GM21723 (cell line): ENCODE measurements at regions not wholly inside any gene's neighbourhood (a gene's known extent, or its start where the extent isn't known, plus 50 kb on each side); places are given as distances from the start of the nearest gene placed in this dataset.

ENCODE experiments used
- ATAC-seq: cut with Tn5 transposase; IDR thresholded peaks from one replicate; pipeline ENCODE4 v1.9.1; 2021; ENCODE audit warnings: mild to moderate bottlenecking, moderate library complexity; ENCODE audit not compliant: unreplicated experiment

DNA sequence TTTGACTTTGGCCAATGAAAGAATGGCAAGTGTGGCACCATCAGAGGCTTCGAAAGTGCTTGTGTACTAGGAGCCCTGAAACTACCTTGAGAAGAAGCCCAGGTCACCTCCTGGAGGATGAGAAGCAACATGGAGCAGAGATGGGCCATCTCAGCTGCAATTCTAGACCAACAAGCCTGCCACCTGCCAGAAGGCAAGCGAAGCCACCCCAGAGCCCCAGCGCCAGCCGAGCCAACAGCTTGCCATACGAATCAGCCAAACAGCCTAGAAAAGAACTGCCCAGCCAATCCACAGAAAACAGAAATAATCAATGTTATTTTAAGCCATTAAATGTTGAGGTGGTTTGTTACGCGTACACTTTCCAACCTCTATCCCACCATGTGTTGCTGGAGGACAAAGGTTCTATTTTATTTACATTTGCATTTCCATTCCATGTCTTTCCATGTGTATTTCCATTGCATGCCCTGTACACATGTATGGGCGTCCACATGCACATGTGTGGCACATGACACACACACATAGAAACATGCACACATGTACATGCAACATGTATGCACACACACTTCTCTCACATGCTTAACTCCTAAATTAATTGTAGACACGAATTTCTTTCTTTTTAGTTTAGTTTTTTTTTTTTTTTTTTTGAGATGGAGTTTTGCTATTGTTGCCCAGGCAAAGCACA is 144.3 kb upstream of the TNRC6C start:
- no peak for ATAC-seq

DNA sequence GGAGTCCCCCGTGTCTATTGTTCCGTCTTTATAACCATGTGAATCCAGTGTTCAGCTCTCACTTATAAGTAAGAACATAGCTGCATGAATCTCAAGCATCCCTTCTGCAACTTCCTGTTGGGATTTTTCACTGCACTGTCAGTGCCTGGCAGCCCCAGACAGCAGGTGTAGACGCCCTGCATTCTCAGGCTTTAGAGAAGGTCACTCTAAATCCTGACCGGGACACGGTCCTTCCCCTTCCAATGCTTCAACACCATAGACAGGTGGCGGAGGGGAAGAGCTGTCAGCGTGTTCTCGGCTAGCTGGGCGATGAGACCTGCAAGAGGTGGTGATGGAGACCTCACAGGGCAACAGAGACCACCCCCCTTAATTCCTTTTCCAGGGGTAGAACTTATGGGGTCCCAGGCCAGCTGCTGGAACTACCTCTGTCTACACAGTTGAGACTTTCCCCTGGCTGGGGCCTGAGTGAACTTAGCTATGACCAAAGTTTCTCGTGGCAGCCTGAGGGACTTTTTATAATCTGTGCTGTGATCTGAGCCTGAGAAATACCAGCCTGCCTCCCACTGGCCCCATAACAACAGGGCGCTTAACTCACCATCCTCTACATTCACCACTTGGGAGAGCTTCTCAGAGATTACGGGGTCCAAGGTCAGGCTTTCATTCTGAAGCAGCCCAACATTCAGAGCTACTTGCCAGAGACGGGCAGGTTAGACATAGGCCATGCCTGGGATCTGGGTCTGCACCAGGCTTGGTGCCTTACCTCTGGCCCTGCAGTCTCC is 143.2 kb upstream of the TNRC6C start:
- ATAC-seq: no peak

DNA sequence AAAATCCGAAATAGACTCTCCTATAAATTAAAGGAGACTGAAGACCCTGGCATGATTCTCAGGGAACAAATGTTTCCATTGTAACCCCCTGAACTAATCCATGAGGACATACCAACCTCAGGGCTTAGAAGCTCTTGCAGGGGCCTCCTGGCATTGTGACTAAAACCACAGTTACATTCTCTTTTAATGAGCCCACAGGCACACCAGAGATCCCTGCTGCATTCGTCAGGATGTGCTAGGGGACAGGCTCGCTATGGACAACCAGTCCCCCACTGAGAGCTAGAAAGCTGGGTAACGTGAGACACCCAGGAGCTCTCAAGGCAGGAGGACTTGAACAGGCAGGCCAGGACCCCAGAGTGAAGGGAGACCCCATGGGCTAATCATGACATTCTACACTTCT is 140.6 kb upstream of the TNRC6C start:
- ATAC-seq: no peak

DNA sequence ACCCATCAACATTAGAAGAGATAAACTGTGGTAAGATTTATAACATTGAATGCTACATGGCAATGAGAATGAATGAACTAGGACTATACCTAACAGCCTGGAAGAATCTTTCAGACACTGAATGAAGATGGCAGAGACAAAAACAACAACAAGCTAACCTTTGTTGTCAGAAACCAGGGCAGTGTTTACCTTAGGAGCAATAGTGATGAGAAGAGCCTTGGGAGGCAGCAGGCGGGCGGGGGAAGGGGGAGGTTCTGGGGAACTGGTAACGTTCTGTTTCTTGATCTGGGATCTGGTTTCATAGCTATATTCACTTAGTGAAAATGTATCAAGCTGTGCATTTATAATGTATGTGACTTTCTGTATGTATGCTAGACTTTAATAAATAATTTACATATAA is 139.0 kb upstream of the TNRC6C start:
- ATAC-seq: no peak

GRCh38 chr17:77821114-77821513 is 137.4 kb upstream of the TNRC6C start:
- no peak for ATAC-seq

DNA sequence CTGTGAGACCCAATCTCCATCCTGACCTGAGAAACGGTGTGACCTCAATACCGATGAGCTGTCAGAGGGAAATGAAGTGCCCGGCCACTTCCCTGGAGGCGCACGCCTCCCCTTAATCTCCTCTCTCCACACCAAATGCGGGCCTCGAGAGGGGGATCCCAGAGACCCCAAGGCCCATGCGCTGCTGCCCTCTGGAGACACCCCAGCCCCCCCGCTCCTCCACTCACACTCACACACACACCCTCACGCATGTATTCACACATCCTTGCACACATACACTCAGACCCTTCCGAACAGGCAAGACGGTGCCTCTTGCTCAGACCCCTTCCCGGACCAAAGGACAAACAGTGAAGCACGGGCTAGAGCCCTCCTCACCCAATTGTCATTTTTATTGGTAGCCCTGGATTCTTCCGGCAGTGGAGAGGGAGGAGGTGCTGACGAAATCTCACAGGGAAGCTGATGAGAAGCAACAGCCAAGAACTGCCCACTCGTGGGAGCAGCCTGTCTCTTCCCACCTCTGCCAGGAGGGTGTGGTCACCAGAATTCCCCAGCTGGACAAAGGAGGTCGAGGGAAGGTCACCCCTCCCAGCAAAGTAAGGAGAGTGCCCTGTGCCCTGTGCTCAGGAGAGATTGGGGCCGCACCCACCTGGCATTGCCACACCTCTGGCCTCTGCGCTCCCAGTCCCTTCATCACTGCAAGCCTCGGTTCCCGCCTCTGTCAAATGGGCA is 136.0 kb upstream of the TNRC6C start:
- ATAC-seq: no peak

- ATAC-seq: no peak
Measured at GRCh38 chr17:77824102-77824779, 134.3 kb upstream of the TNRC6C start.

GRCh38 chr17:77824780-77825280 is 133.7 kb upstream of the TNRC6C start:
- no peak for ATAC-seq

GRCh38 chr17:77825621-77826020 is 132.9 kb upstream of the TNRC6C start:
- no peak for ATAC-seq

DNA sequence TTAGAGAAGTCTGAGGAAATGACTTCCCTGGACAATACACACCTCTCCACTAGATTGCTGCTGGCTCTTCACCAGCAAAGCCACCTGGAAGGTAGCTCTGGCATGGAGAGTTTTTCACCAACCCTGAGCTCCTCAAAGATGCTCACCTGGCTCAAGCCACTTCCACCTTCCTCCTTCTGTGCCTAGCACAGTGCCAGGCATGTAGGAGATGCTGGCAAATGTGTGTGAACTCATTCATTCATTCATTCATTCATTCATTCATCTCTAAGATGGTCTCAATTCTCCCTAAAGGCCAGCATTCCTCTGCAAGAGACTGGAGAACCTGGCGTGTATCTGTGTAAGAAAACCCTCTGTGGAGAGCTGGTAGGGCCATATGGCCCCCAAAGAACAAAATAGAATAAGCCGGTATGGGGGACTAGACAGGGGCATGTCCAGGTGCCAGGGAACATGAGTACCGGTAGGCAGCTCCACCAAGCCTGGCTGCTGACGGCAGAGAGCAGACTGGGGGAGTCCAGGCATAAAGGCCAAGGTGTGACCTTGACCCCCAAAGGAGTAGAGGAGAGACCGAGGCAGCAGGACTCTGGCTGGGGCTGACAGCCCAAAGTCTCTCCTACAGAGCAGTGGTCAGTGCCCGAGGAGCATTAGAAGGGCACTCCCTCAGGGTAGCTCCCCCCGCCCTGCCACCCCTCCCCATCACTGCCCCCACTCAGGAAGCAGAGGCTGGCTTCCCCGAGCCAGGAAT is 132.2 kb upstream of the TNRC6C start:
- ATAC-seq: no peak

- no peak for ATAC-seq
Measured at GRCh38 chr17:77827039-77827438, 131.5 kb upstream of the TNRC6C start.

- ATAC-seq: no peak
Measured at GRCh38 chr17:77827511-77827910, 131.0 kb upstream of the TNRC6C start.

DNA sequence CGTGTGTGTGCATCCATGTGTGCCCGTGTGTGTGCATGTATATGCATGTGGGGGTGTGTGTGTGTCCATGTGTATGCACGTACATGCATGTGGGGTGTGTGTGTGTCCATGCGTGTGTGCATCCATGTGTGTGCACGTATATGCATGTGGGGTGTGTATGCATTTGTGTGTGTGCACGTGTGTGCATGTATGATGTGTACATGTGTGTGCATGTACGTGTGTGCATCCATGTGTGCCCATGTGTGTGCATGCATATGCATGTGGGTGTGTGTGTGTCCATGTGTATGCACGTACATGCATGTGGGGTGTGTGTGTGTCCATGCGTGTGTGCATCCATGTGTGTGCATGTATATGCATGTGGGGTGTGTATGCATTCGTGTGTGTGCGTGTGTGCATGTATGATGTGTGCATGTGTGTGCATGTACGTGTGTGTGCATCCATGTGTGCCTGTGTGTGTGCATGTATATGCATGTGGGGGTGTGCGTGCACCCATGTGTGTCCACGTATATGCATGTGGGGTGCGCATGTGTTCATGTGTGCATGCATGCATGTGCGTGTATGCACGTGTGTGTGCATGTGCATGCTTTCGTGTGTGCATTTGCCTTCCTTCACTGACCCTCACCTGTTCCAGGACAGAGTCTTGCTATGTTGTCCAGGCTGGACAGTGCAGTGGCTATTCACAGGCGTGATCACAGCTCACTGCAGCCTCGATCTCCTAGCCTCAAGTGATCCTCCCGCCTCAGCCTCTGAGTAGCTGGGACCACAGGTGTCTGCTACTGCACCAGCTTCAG is 129.6 kb upstream of the TNRC6C start:
- ATAC-seq: no peak

- no peak for ATAC-seq
Measured at GRCh38 chr17:77829843-77830799, 128.4 kb upstream of the TNRC6C start.

DNA sequence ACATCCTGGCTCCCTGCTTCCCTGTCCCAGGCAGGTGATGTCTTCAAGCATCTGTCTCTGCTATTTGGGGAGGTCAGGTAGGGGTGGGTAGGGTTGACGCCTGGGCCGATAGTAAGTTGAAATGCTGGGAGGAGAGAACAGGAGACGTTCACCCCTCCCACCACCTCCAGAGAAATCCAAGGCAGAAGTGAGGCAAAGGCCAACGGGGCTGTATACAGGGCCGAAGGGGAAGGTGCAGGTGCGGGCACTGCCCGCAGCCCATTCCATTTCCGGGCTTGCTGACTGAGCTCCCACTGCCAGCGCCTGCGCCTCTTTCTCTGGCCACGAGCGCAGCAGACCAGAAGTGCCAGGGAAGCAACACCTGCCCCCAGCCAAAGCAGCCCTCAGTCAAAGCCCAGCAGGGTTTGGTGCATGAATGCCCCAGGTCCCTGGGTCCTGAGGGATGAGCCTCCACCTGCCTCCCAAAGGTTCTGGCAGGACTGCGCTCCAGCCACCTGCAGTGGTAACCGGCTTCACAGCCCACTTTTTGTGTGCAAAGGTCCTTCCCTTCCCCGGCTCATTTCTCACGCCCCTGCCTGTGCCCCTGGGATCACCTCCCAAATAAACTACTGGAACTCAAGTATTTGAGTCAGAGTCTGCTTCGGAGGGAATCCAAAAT is 127.6 kb upstream of the TNRC6C start:
- no peak for ATAC-seq

GRCh38 chr17:77831474-77832179 is 126.9 kb upstream of the TNRC6C start:
- ATAC-seq: no peak

DNA sequence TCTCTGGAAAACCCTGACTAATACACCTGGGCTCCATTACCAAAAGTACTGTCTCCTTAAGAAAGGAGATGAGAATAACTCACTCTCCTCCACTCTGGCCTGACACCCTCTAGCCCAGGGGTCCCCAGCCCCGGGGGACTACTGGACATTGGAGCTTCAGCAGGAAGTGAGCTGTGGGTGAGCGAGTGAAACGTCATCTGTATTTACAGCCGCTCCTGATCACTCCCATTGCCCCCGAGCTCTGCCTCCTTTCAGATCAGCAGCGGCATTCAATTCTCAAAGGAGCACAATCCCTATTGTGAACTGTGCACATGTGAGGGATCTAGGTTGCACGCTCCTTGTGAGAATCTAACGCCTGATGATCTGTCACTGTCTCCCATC is 126.3 kb upstream of the TNRC6C start:
- ATAC-seq: no peak
